Effector memory CD8-positive, alpha-beta T cell (primary cell): ENCODE measurements at regions not wholly inside any gene's neighbourhood (a gene's known extent, or its start where the extent isn't known, plus 50 kb on each side); places are given as distances from the start of the nearest gene placed in this dataset.

ENCODE experiments used
- ATAC-seq: fragments of 150-1000 bp; cut with Tn5 transposase; replicated peaks from 2 replicates; pipeline ENCODE4 v1.10.0; 2021; ENCODE audit warnings: mild to moderate bottlenecking, moderate library complexity
- DNase-seq, 3 experiments: peaks; one replicate each; pipeline ENCODE4 v3.0.0; 2021
- H3K27ac Mint-ChIP-seq, 2 donors: one replicate each; pipeline ENCODE4 v1.8.0; 2022; ENCODE audit warnings: mild to moderate bottlenecking in 2 of 2, mixed read lengths in 2 of 2, moderate library complexity in 2 of 2
- H3K27me3 Mint-ChIP-seq, 2 donors: one replicate each; pipeline ENCODE4 v1.8.0; 2022; ENCODE audit warnings: mixed read lengths in 2 of 2
- H3K36me3 Mint-ChIP-seq: one replicate; pipeline ENCODE4 v1.8.0; 2022; ENCODE audit warnings: mild to moderate bottlenecking, moderate library complexity, mixed read lengths; ENCODE audit not compliant: insufficient read depth
- H3K4me1 Mint-ChIP-seq, 2 donors: one replicate each; pipeline ENCODE4 v1.8.0; 2022; ENCODE audit warnings: low read depth in 2 of 2, mixed read lengths in 2 of 2
- H3K4me3 Mint-ChIP-seq, 2 donors: one replicate each; pipeline ENCODE4 v1.8.0; 2022; ENCODE audit warnings: mild to moderate bottlenecking in 2 of 2, mixed read lengths in 2 of 2, moderate library complexity in 2 of 2
- H3K9me3 Mint-ChIP-seq, 2 donors: one replicate each; pipeline ENCODE4 v1.8.0; 2022; ENCODE audit warnings: mixed read lengths in 2 of 2

DNA sequence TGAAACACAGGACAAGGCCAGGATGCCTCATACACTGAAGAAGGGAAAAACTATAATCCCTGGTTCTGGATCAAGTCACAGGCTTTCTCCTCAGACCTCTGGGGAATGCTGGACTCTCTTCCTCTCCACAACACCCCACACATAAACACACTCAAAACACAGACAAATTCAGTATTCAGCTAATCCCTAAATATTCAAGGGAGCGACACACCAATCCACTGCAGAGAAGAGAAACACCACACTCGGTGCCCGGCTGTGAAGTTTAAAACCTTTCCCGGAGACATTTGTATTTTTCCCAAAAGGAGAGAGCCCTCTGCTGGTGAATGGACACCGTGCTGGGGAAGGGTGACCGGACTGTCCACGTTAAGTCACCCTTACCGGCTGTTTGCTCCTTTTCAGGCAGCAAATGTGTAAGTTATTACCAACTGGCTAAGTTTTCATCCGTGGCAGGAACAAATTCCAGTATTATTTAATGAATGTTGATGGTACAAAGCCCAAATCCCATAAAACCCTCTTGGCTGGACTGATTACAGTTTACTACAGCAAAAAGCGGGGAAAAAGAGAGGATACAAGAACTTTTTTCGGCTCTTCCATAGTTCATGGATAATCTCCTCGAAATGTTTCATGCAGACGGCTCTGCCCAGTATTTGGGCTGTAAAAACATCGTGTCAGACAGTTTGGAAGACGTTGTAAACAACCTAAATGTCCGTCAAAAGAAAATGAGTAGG lies 130.9 kb upstream of the SLC30A5 start:
- H3K36me3 Mint-ChIP-seq: no peaks in the 10 kb centered on the region
- no peak for DNase-seq
- no peak for ATAC-seq
- no peak overlapping the region for H3K4me3 Mint-ChIP-seq
- no peak overlapping the region for H3K27ac Mint-ChIP-seq
- H3K27me3 Mint-ChIP-seq: peaks cover 0 to under 1% of the 10 kb centered on the region in 2 donors
- H3K9me3 Mint-ChIP-seq: no peaks in the 10 kb centered on the region
- no peaks in the 10 kb centered on the region for H3K4me1 Mint-ChIP-seq

GRCh38 chr5:68964679-68965078 lies 129.1 kb upstream of the SLC30A5 start:
- Mint-ChIP-seq H3K4me3 (no peak overlapping the region), H3K27ac (no peak overlapping the region), H3K27me3 (peaks cover 0 to 2% of the 10 kb centered on the region in 2 donors), H3K9me3 (no peaks in the 10 kb centered on the region), H3K4me1 (no peaks in the 10 kb centered on the region), H3K36me3 (no peaks in the 10 kb centered on the region)
- no peak for DNase-seq
- ATAC-seq: no peak

DNA sequence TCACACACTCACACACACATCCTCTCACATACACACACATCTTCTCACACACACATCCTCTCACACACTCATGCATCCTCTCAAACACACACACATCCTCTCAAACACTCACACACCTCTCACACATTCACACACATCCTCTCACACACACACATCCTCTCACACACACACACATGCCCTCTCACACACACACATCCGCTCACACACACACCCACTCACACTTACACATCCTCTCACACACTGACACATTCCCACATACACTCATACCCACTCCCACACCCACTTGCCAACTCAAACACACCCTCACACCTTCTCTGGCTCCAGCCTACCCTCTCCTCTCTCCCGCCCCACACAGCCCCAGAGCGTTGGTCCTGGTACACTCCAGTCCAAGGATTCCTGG lies 127.9 kb upstream of the SLC30A5 start:
- peaks cover 0 to 14% of the 10 kb centered on the region in 2 donors for H3K27me3 Mint-ChIP-seq
- no peak overlapping the region for H3K27ac Mint-ChIP-seq
- no peak for ATAC-seq
- DNase-seq: no peak
- H3K9me3 Mint-ChIP-seq: no peaks in the 10 kb centered on the region
- H3K4me1 Mint-ChIP-seq: no peaks in the 10 kb centered on the region
- no peaks in the 10 kb centered on the region for H3K36me3 Mint-ChIP-seq
- H3K4me3 Mint-ChIP-seq: no peak overlapping the region

DNA sequence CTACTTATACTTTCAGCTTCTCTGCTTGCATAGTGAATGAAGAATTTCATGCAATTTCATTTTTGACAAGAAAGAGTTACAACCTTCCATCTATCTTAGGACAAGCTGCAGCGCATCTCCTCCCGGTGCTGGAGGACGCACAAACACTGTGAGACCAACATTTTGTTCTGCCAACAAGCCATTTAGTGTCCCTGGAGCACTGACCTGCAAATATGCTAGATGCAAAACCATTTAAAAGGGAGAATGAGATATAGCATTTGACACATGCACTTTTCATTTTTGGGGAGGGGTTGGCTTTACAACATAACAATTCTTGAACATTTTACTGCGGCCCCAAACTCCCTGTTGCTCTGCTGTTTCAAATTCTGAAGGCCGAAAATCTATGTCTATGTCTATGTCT lies 127.2 kb upstream of the SLC30A5 start:
- ATAC-seq (no peak), DNase-seq (no peak)
- Mint-ChIP-seq H3K27me3 (peaks cover 4 to 20% of the 10 kb centered on the region in 2 donors), H3K27ac (no peak overlapping the region), H3K36me3 (no peaks in the 10 kb centered on the region), H3K9me3 (no peaks in the 10 kb centered on the region), H3K4me1 (no peaks in the 10 kb centered on the region), H3K4me3 (no peak overlapping the region)

GRCh38 chr5:68968429-68968828 lies 125.4 kb upstream of the SLC30A5 start:
- Mint-ChIP-seq H3K4me3 (no peak overlapping the region), H3K27ac (no peak overlapping the region), H3K36me3 (no peaks in the 10 kb centered on the region), H3K4me1 (no peaks in the 10 kb centered on the region), H3K27me3 (peaks cover 19 to 39% of the 10 kb centered on the region in 2 donors), H3K9me3 (peaks cover 0 to 4% of the 10 kb centered on the region in 2 donors)
- ATAC-seq: no peak
- no peak for DNase-seq

- DNase-seq (no peak), ATAC-seq (no peak)
- no peak overlapping the region for H3K4me3 Mint-ChIP-seq
- no peak overlapping the region for H3K27ac Mint-ChIP-seq
- H3K4me1 Mint-ChIP-seq: no peaks in the 10 kb centered on the region
- peaks cover 26 to 59% of the 10 kb centered on the region in 2 donors for H3K27me3 Mint-ChIP-seq
- peaks cover under 1 to 9% of the 10 kb centered on the region in 2 donors for H3K9me3 Mint-ChIP-seq
- no peaks in the 10 kb centered on the region for H3K36me3 Mint-ChIP-seq
These were observed 123.2 kb upstream of the SLC30A5 start for GRCh38 chr5:68970617-68971016.

DNA sequence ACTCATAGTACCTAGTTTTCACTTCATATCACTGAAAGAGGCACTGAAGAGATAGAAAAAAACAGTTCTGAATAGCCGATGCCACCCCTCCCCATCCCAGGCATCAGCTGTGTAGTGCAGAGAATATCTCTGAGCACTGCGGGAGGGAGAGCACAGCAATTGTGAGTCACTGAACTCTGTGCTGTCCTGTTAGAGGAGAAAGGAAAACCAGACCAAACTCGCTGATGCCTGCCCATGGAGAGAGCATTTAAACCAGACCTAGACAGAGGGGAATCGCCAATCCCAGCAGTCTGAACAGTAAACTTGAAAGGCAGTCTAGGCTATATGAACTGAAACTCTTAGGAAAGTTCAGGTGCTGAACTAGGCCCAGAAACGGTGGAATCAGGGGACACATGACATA lies 120.1 kb upstream of the SLC30A5 start:
- no peak overlapping the region for H3K4me3 Mint-ChIP-seq
- no peaks in the 10 kb centered on the region for H3K36me3 Mint-ChIP-seq
- H3K27me3 Mint-ChIP-seq: peaks cover 53 to 81% of the 10 kb centered on the region in 2 donors
- peaks cover 9 to 19% of the 10 kb centered on the region in 2 donors for H3K9me3 Mint-ChIP-seq
- no peaks in the 10 kb centered on the region for H3K4me1 Mint-ChIP-seq
- H3K27ac Mint-ChIP-seq: no peak overlapping the region
- ATAC-seq (no peak), DNase-seq (no peak)

- H3K9me3 Mint-ChIP-seq: no peaks in the 10 kb centered on the region
- no peak for DNase-seq
- H3K27ac Mint-ChIP-seq: no peak overlapping the region
- H3K36me3 Mint-ChIP-seq: peaks cover 7% of the 10 kb centered on the region
- no peak for ATAC-seq
- no peak overlapping the region for H3K4me3 Mint-ChIP-seq
- peaks cover 30 to 36% of the 10 kb centered on the region in 2 donors for H3K27me3 Mint-ChIP-seq
- H3K4me1 Mint-ChIP-seq: no peaks in the 10 kb centered on the region
These were observed 110.8 kb upstream of the SLC30A5 start for GRCh38 chr5:68983043-68983442.

- DNase-seq (no peak), ATAC-seq (no peak)
- H3K4me1 Mint-ChIP-seq: no peaks in the 10 kb centered on the region
- H3K27ac Mint-ChIP-seq: no peak overlapping the region
- H3K27me3 Mint-ChIP-seq: peaks cover 23 to 30% of the 10 kb centered on the region in 2 donors
- no peaks in the 10 kb centered on the region for H3K9me3 Mint-ChIP-seq
- H3K36me3 Mint-ChIP-seq: peaks cover 7% of the 10 kb centered on the region
- H3K4me3 Mint-ChIP-seq: no peak overlapping the region
These were observed 109.9 kb upstream of the SLC30A5 start for GRCh38 chr5:68983959-68984358.

DNA sequence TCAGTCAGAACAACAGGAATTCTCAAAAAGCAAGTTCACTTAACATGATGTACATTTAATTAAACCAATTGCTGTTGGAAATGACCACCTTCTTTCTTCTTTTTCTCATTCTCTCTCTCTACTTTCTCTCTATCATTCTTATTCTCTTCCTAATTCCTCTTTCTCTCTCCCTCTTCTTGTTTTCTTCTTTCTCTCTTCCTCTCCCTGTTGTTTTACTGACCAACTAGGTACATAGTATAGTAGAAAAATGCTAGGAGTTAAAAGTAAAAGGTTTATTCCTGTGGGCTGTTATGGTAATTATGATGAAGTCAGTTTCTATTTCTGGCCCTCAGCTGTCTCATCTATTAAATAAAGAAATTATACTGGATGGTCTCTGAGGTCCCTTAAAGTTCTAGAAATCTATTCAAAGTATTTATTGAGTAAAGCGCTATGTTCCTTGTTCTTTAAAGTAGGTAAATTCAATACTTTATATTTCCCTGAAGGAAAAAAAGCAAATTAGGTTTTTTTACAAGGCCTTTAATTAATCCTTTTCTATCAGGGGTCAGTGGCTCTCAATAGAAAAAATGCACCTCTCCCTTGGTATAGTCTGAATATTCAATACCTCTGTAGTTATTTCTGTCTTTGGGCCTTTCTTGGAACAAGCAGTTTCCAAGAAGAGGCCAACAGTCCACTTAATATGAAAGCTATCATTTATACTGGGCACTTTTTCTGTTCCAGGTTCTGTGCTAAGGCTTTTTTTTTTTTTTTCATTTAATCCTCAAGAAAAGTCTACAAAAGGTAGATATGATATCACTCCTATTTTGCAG lies 102.3 kb upstream of the SLC30A5 start:
- Mint-ChIP-seq H3K27ac (no peak overlapping the region), H3K4me3 (no peak overlapping the region), H3K27me3 (peaks cover 9 to 10% of the 10 kb centered on the region in 2 donors), H3K36me3 (no peaks in the 10 kb centered on the region), H3K9me3 (no peaks in the 10 kb centered on the region), H3K4me1 (peaks cover 5% of the 10 kb centered on the region in 2 donors)
- no peak for DNase-seq
- ATAC-seq: no peak

- DNase-seq: no peak
- H3K27me3 Mint-ChIP-seq: peaks cover 16 to 30% of the 10 kb centered on the region in 2 donors
- H3K27ac Mint-ChIP-seq: no peak overlapping the region
- no peaks in the 10 kb centered on the region for H3K9me3 Mint-ChIP-seq
- no peak overlapping the region for H3K4me3 Mint-ChIP-seq
- H3K36me3 Mint-ChIP-seq: no peaks in the 10 kb centered on the region
- ATAC-seq: no peak
- H3K4me1 Mint-ChIP-seq: peaks cover 5% of the 10 kb centered on the region in 2 donors
These were observed 99.2 kb upstream of the SLC30A5 start for GRCh38 chr5:68994645-68995044.

GRCh38 chr5:68995845-68996545 lies 97.8 kb upstream of the SLC30A5 start:
- no peak overlapping the region for H3K27ac Mint-ChIP-seq
- ATAC-seq (no peak), DNase-seq (no peak)
- no peak overlapping the region for H3K4me3 Mint-ChIP-seq
- peaks cover 5% of the 10 kb centered on the region in 2 donors for H3K4me1 Mint-ChIP-seq
- no peaks in the 10 kb centered on the region for H3K9me3 Mint-ChIP-seq
- no peaks in the 10 kb centered on the region for H3K36me3 Mint-ChIP-seq
- peaks cover 16 to 30% of the 10 kb centered on the region in 2 donors for H3K27me3 Mint-ChIP-seq

- Mint-ChIP-seq H3K9me3 (no peaks in the 10 kb centered on the region), H3K4me3 (no peak overlapping the region), H3K27ac (no peak overlapping the region), H3K4me1 (peaks cover 5% of the 10 kb centered on the region in 2 donors), H3K36me3 (no peaks in the 10 kb centered on the region), H3K27me3 (peaks cover 16 to 49% of the 10 kb centered on the region in 2 donors)
- ATAC-seq (no peak), DNase-seq (no peak)
These were observed 94.6 kb upstream of the SLC30A5 start for GRCh38 chr5:68999181-68999580.
